OCI-LY1 (cell line): ENCODE measurements at regions not wholly inside any gene's neighbourhood (a gene's known extent, or its start where the extent isn't known, plus 50 kb on each side); places are given as distances from the start of the nearest gene placed in this dataset.

Experiments
- H2AFZ ChIP-seq: fragments of 200-600 bp; sonication (generic), shearing (Covaris generic); 2 replicates; pipeline ENCODE4 v1.6.0; 2014; ENCODE audit warnings: antibody characterized with exemption, mild to moderate bottlenecking, low read length
- H3F3A ChIP-seq: fragments of 200-600 bp; sonication (generic), shearing (Covaris generic); 2 replicates; pipeline ENCODE4 v1.6.0; 2014; ENCODE audit warnings: mild to moderate bottlenecking, antibody characterized with exemption, low read length, moderate library complexity; ENCODE audit not compliant: insufficient read depth
- H3K27ac ChIP-seq: fragments of 200-600 bp; sonication (generic); 2 replicates; pipeline ENCODE4 v1.5.1; 2014; ENCODE audit warnings: low read length, mixed run types, mild to moderate bottlenecking, low read depth; ENCODE audit not compliant: poor library complexity, severe bottlenecking
- H3K27me3 ChIP-seq: fragments of 200-600 bp; sonication (generic); 2 replicates; pipeline ENCODE4 v1.6.0; 2014; ENCODE audit warnings: antibody characterized with exemption, mild to moderate bottlenecking, low read length, moderate library complexity; ENCODE audit not compliant: insufficient read depth
- H3K36me3 ChIP-seq: fragments of 200-600 bp; sonication (generic); 2 replicates; pipeline ENCODE4 v1.6.1; 2014; ENCODE audit warnings: mild to moderate bottlenecking, antibody characterized with exemption, low read length, moderate library complexity, mixed read lengths; ENCODE audit not compliant: insufficient read depth
- H3K4me1 ChIP-seq: fragments of 200-600 bp; sonication (generic); 2 replicates; pipeline ENCODE4 v1.5.1; 2014; ENCODE audit warnings: mild to moderate bottlenecking, low read length, moderate library complexity; ENCODE audit not compliant: insufficient read depth, severe bottlenecking
- H3K4me2 ChIP-seq: fragments of 200-600 bp; sonication (generic), shearing (Covaris generic); 2 replicates; pipeline ENCODE4 v1.6.1; 2014; ENCODE audit warnings: low read length
- H3K4me3 ChIP-seq: fragments of 200-600 bp; sonication (generic); 2 replicates; pipeline ENCODE4 v1.5.1; 2014; ENCODE audit warnings: low read length, low read depth, mild to moderate bottlenecking, mixed read lengths; ENCODE audit not compliant: poor library complexity, severe bottlenecking
- H3K79me2 ChIP-seq: fragments of 200-600 bp; shearing (Covaris generic); 2 replicates; pipeline ENCODE4 v1.6.1; 2016; ENCODE audit warnings: mixed run types, low read length, mixed read lengths; ENCODE audit not compliant: insufficient read depth
- H3K9ac ChIP-seq: fragments of 200-600 bp; sonication (generic), shearing (Covaris generic); 2 replicates; pipeline ENCODE4 v1.6.1; 2014; ENCODE audit warnings: mild to moderate bottlenecking, low read length, mixed read lengths
- H3K9me2 ChIP-seq: fragments of 200-600 bp; sonication (generic), shearing (Covaris generic); 2 replicates; pipeline ENCODE4 v1.6.1; 2014; ENCODE audit warnings: low read depth, mild to moderate bottlenecking, low read length, mixed read lengths
- H3K9me3 ChIP-seq: fragments of 200-600 bp; shearing (Covaris generic); 2 replicates; pipeline ENCODE4 v1.6.1; 2014; ENCODE audit warnings: low read length, mixed read lengths
- H4K20me1 ChIP-seq: fragments of 200-600 bp; sonication (generic), shearing (Covaris generic); 2 replicates; pipeline ENCODE4 v1.6.0; 2016; ENCODE audit warnings: mild to moderate bottlenecking, low read length; ENCODE audit not compliant: insufficient read depth
- CTCF ChIP-seq: fragments of 200-600 bp; sonication (generic), shearing (Covaris generic); IDR thresholded peaks from 2 replicates; pipeline ENCODE4 v1.5.1; 2017; ENCODE audit warnings: mild to moderate bottlenecking, antibody characterized with exemption, low read length, moderate library complexity, mixed read lengths
- EZH2 ChIP-seq: fragments of 200-600 bp; sonication (generic), shearing (Covaris generic); IDR thresholded peaks from 2 replicates; pipeline ENCODE4 v1.8.0; 2017; ENCODE audit warnings: borderline replicate concordance, mixed run types, mild to moderate bottlenecking, antibody characterized with exemption, low read length, moderate library complexity, mixed read lengths

GRCh38 chr1:228804173-228804572 is 68.9 kb downstream of the RHOU start:
- no peaks in the 10 kb centered on the region for H3K9me3 ChIP-seq
- no peaks in the 10 kb centered on the region for H4K20me1 ChIP-seq
- no peak overlapping the region for H3K9ac ChIP-seq
- H3K79me2 ChIP-seq = no peaks in the 10 kb centered on the region
- no peak overlapping the region for H3K4me3 ChIP-seq
- H3F3A ChIP-seq = no peaks in the 10 kb centered on the region
- H3K4me1 ChIP-seq = no peaks in the 10 kb centered on the region
- TF ChIP-seq EZH2 = no peak
- no peak for TF ChIP-seq CTCF
- no peaks in the 10 kb centered on the region for H3K27me3 ChIP-seq
- no peak overlapping the region for H3K27ac ChIP-seq
- H3K9me2 ChIP-seq = no peaks in the 10 kb centered on the region
- no peaks in the 10 kb centered on the region for H3K36me3 ChIP-seq
- no peak overlapping the region for H3K4me2 ChIP-seq
- no peak overlapping the region for H2AFZ ChIP-seq

GRCh38 chr1:228804640-228805413 is 69.5 kb downstream of the RHOU start:
- TF ChIP-seq CTCF = no peak
- TF ChIP-seq EZH2 = no peak
- Histone ChIP-seq H3K4me3 (no peak overlapping the region), H3F3A (no peaks in the 10 kb centered on the region), H3K4me1 (no peaks in the 10 kb centered on the region), H3K9me2 (no peaks in the 10 kb centered on the region), H2AFZ (no peak overlapping the region), H4K20me1 (no peaks in the 10 kb centered on the region), H3K27ac (no peak overlapping the region), H3K4me2 (no peak overlapping the region), H3K9ac (no peak overlapping the region), H3K27me3 (no peaks in the 10 kb centered on the region), H3K79me2 (no peaks in the 10 kb centered on the region), H3K36me3 (no peaks in the 10 kb centered on the region), H3K9me3 (no peaks in the 10 kb centered on the region)

GRCh38 chr1:228807904-228808605 is 72.8 kb downstream of the RHOU start:
- Histone ChIP-seq H3K9me3 (no peaks in the 10 kb centered on the region), H3K9ac (no peak overlapping the region), H3K4me3 (no peak overlapping the region), H3F3A (no peaks in the 10 kb centered on the region), H3K4me1 (no peaks in the 10 kb centered on the region), H3K27me3 (no peaks in the 10 kb centered on the region), H3K36me3 (no peaks in the 10 kb centered on the region), H3K9me2 (no peaks in the 10 kb centered on the region), H3K4me2 (no peak overlapping the region), H4K20me1 (no peaks in the 10 kb centered on the region), H3K27ac (no peak overlapping the region), H2AFZ (no peak overlapping the region), H3K79me2 (no peaks in the 10 kb centered on the region)
- no peak for TF ChIP-seq EZH2
- TF ChIP-seq CTCF = no peak
